ENCODE measurements at regions not wholly inside any gene's neighbourhood (a gene's known extent, or its start where the extent isn't known, plus 50 kb on each side); places are given as distances from the start of the nearest gene placed in this dataset.
A peak's percentile ranks its signal among the peaks of the same experiment; 100 is the strongest.

DNA sequence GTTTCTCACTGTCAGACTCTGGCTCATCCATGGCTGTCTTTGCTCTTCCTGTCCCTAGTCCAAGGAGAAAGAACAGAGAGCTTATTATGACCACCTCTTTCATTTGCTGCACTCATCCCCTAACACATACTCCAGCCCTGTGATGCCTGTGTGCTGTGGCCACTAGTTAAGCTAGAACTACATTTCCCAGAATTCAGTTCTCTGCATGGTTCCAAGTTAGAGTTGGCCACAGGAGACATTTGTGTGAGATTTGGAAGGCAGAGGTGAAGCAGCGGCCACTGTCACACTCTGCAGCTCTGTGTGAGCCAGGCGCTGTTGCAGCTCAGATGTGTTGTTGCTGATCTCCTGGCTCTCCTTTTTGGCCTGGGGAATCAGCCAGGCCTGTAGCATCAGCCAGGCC, 188.2 kb upstream of the ATP6AP2 start:
- POLR2A ChIA-PET: no interaction called here
- 85% methylated on average over 2 of the region's 2 CpGs for WGBS (ENCODE audit: missing lambda C conversion rate)

DNA sequence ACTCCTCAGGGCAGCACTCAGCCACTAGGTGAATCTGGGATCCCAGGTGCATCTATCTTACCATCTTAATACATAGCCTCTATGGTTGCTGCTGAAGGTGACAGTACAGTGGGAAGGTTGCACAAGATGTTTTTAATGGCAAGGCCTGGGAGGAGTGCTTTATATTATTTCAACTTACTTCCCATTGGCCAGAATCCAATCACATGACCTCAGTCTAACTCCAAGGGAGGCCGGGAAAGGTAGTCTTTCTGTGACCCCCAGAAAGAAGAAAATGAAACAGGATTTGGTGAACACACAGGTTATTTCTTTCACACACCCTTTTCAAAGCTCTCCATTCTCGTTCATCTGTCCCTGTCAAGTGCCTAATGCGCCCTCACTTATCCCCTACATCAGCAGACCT, 189.1 kb upstream of the ATP6AP2 start:
- H3K27ac ChIP-seq: no peak overlapping the region
- CTCF ChIA-PET: no interaction called here
- FAIRE-seq (no peak), DNase-seq (ENCODE audit: low read depth in 1 of 2, low spot score in 1 of 2) (no peak), ATAC-seq (no peak)
- WGBS (ENCODE audit: missing lambda C conversion rate): 35% methylated on average over 3 of the region's 3 CpGs
- H3K9me3 ChIP-seq: no peaks in the 10 kb centered on the region
- no peak overlapping the region for H3K4me3 ChIP-seq
- no peak for TF ChIP-seq FOSB (CRISPR knock-in tag; IDR thresholded peaks at IDR 0.05)
- TF ChIP-seq HOXA7 (CRISPR knock-in tag; IDR thresholded peaks at IDR 0.05): no peak
- no peak for TF ChIP-seq BHLHE40 (IDR thresholded peaks at IDR 0.05; ENCODE audit: low read depth, low read length)
- no peak for TF ChIP-seq RAD21 (conservative IDR thresholded peaks at IDR 0.05 in 1 of 2, IDR thresholded peaks at IDR 0.05 in 1 of 2)
- no peak for TF ChIP-seq MYC (IDR thresholded peaks at IDR 0.05; ENCODE audit: borderline replicate concordance, low read length)
- TF ChIP-seq, protein P1, sequence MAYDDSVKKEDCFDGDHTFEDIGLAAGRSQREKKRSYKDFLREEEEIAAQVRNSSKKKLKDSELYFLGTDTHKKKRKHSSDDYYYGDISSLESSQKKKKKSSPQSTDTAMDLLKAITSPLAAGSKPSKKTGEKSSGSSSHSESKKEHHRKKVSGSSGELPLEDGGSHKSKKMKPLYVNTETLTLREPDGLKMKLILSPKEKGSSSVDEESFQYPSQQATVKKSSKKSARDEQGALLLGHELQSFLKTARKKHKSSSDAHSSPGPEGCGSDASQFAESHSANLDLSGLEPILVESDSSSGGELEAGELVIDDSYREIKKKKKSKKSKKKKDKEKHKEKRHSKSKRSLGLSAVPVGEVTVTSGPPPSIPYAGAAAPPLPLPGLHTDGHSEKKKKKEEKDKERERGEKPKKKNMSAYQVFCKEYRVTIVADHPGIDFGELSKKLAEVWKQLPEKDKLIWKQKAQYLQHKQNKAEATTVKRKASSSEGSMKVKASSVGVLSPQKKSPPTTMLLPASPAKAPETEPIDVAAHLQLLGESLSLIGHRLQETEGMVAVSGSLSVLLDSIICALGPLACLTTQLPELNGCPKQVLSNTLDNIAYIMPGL (CRISPR knock-in tag; IDR thresholded peaks at IDR 0.05; ENCODE audit: borderline replicate concordance): no peak
- TF ChIP-seq RFX5 (IDR thresholded peaks at IDR 0.05): no peak
- TF ChIP-seq, protein P2, sequence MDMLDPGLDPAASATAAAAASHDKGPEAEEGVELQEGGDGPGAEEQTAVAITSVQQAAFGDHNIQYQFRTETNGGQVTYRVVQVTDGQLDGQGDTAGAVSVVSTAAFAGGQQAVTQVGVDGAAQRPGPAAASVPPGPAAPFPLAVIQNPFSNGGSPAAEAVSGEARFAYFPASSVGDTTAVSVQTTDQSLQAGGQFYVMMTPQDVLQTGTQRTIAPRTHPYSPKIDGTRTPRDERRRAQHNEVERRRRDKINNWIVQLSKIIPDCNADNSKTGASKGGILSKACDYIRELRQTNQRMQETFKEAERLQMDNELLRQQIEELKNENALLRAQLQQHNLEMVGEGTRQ (IDR thresholded peaks at IDR 0.05): no peak
- no peak for TF ChIP-seq RNF2 (IDR thresholded peaks at IDR 0.05; ENCODE audit: borderline replicate concordance, low read depth)
- TF ChIP-seq MAZ (IDR thresholded peaks at IDR 0.05; ENCODE audit: borderline replicate concordance, low read depth, low read length): no peak
- TF ChIP-seq, protein P3, sequence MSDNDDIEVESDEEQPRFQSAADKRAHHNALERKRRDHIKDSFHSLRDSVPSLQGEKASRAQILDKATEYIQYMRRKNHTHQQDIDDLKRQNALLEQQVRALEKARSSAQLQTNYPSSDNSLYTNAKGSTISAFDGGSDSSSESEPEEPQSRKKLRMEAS (IDR thresholded peaks at IDR 0.05): no peak
- no peak for TF ChIP-seq ZFP36 (IDR thresholded peaks at IDR 0.05; ENCODE audit: borderline replicate concordance, partially characterized antibody)
- TF ChIP-seq, protein P4, sequence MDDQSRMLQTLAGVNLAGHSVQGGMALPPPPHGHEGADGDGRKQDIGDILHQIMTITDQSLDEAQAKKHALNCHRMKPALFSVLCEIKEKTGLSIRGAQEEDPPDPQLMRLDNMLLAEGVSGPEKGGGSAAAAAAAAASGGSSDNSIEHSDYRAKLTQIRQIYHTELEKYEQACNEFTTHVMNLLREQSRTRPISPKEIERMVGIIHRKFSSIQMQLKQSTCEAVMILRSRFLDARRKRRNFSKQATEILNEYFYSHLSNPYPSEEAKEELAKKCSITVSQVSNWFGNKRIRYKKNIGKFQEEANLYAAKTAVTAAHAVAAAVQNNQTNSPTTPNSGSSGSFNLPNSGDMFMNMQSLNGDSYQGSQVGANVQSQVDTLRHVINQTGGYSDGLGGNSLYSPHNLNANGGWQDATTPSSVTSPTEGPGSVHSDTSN (IDR thresholded peaks at IDR 0.05): no peak
- no peak for TF ChIP-seq POLR2A (IDR thresholded peaks at IDR 0.05; ENCODE audit: low read length)
- no peak for TF ChIP-seq CEBPB (IDR thresholded peaks at IDR 0.05)
- POLR2A ChIA-PET: no interaction called here
- H3K4me2 ChIP-seq: no peak overlapping the region
- H3K4me1 ChIP-seq: no peaks in the 10 kb centered on the region

More for the DNA sequence above, 188.2 kb upstream of the ATP6AP2 start:
- FAIRE-seq (no peak), ATAC-seq (peak; percentile 24 to 63; a peak in 4 of 6 replicates), DNase-seq (ENCODE audit: low read depth in 1 of 2, low spot score in 1 of 2) (no peak)
- TF ChIP-seq FOSB (CRISPR knock-in tag; IDR thresholded peaks at IDR 0.05) (no peak), GATA3 (IDR thresholded peaks at IDR 0.05; ENCODE audit: borderline replicate concordance) (no peak), CHD2 (IDR thresholded peaks at IDR 0.05; ENCODE audit: low read length, partially characterized antibody) (no peak)
- TF ChIP-seq, protein P3 (IDR thresholded peaks at IDR 0.05): no peak
- no peaks in the 10 kb centered on the region for H3K9me3 ChIP-seq
- H3K4me2 ChIP-seq: no peak overlapping the region
- H3K27ac ChIP-seq: no peak overlapping the region
- no peak overlapping the region for H3K4me3 ChIP-seq
- CTCF ChIA-PET: interaction anchor here (0.5 to 0.6 kb wide), 2 partner anchors 63 to 146 kb away, joined by 3 read pairs; no protein-coding TSS in a partner anchor
- no peaks in the 10 kb centered on the region for H3K4me1 ChIP-seq

DNA sequence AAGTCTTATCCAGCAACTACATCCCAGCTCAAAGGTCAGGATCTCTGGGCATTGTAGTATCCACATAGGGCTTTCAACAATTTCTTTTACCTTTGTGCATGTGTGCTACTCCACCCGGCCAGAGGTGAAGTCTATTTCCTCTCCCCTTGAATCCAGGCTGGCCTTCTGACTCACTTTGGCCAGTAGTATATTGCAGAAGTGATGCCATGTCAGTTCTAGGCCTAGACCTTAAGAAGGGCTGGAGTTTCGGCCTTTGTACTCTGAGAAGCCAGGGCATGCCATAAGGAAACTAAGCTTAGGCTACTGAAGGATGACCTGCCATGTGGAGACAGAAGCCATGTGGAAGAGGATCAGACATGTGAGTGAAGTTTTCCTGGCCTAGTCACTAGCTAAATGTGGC, 191.2 kb upstream of the ATP6AP2 start:
- ATAC-seq: no peak
- H3K4me2 ChIP-seq: no peak overlapping the region
- no peak overlapping the region for H3K4me3 ChIP-seq
- TF ChIP-seq SREBF2 (IDR thresholded peaks at IDR 0.05) (no peak), HDAC2 (IDR thresholded peaks at IDR 0.05) (no peak), EHMT2 (IDR thresholded peaks at IDR 0.05; ENCODE audit: low read depth) (no peak), EP300 (IDR thresholded peaks at IDR 0.05) (no peak), HES2 (IDR thresholded peaks at IDR 0.05) (no peak)
- TF ChIP-seq, protein P3 (IDR thresholded peaks at IDR 0.05): no peak
- TF ChIP-seq, protein P2 (IDR thresholded peaks at IDR 0.05): no peak
- DNase-seq (ENCODE audit: low read depth in 1 of 2, low spot score in 1 of 2): no peak
- no peak for FAIRE-seq
- H3K4me1 ChIP-seq: no peaks in the 10 kb centered on the region
- ChIA-PET CTCF (no interaction called here), POLR2A (no interaction called here)
- H3K9me3 ChIP-seq: no peaks in the 10 kb centered on the region
- 48% methylated on average over 2 of the region's 2 CpGs for whole genome bisulfite sequencing (ENCODE audit: missing lambda C conversion rate)
- no peak overlapping the region for H3K27ac ChIP-seq
